ENCODE measurements at regions not wholly inside any gene's neighbourhood (a gene's known extent, or its start where the extent isn't known, plus 50 kb on each side); places are given as distances from the start of the nearest gene placed in this dataset.

GRCh38 chr14:56371737-56372136, 207.9 kb upstream of the TMEM260 start:
- Histone ChIP-seq H3K9me3 (ENCODE audit: control insufficient read depth in 2 of 3, low read length in 3 of 3) (peaks cover 0 to 8% (median 0%) of the 10 kb centered on the region in 3 experiments), H3K27ac (ENCODE audit: low read depth, low read length) (no peak overlapping the region), H3K4me1 (ENCODE audit: control insufficient read depth in 2 of 2, insufficient read depth in 2 of 2, low read length in 2 of 2) (no peaks in the 10 kb centered on the region), H3K27me3 (ENCODE audit: control insufficient read depth in 2 of 2, insufficient read depth in 2 of 2, low read length in 2 of 2) (no peaks in the 10 kb centered on the region), H3K4me3 (ENCODE audit: low read length) (no peak overlapping the region), H3K36me3 (ENCODE audit: control insufficient read depth in 2 of 3, insufficient read depth in 3 of 3, low read length in 3 of 3) (no peaks in the 10 kb centered on the region)
- Mint-ChIP-seq H3K9me3 (peaks cover 19 to 34% (median 22%) of the 10 kb centered on the region in 11 donors), H3K36me3 (peaks cover 3 to 27% (median 18%) of the 10 kb centered on the region in 5 donors), H3K27me3 (peaks cover 0 to 11% (median 0%) of the 10 kb centered on the region in 5 donors), H3K4me3 (no peak overlapping the region), H3K27ac (no peak overlapping the region), H3K4me1 (no peaks in the 10 kb centered on the region)
- DNase-seq (no peak), ATAC-seq (no peak)
- CTCF ChIA-PET, result no interaction called here
- POLR2A ChIA-PET, result no interaction called here
- intact Hi-C loops (cut with micrococcal nuclease), result no loop called here

- DNase-seq, result no peak
- H3K27ac Mint-ChIP-seq, result no peak overlapping the region
- POLR2A ChIA-PET, result no interaction called here
- H3K4me1 ChIP-seq (ENCODE audit: control insufficient read depth in 2 of 2, insufficient read depth in 2 of 2, low read length in 2 of 2), result no peaks in the 10 kb centered on the region
- H3K4me3 ChIP-seq (ENCODE audit: low read length), result no peak overlapping the region
- no peaks in the 10 kb centered on the region for H3K27me3 ChIP-seq (ENCODE audit: control insufficient read depth in 2 of 2, insufficient read depth in 2 of 2, low read length in 2 of 2)
- H3K4me3 Mint-ChIP-seq, result no peak overlapping the region
- no peaks in the 10 kb centered on the region for H3K4me1 Mint-ChIP-seq
- no peaks in the 10 kb centered on the region for H3K36me3 ChIP-seq (ENCODE audit: control insufficient read depth in 2 of 3, insufficient read depth in 3 of 3, low read length in 3 of 3)
- peaks cover 3 to 27% (median 18%) of the 10 kb centered on the region in 5 donors for H3K36me3 Mint-ChIP-seq
- no peak overlapping the region for H3K27ac ChIP-seq (ENCODE audit: low read depth, low read length)
- intact Hi-C loops (cut with micrococcal nuclease), result no loop called here
- peaks cover 17 to 34% (median 21%) of the 10 kb centered on the region in 11 donors for H3K9me3 Mint-ChIP-seq
- peaks cover 0 to 8% (median 0%) of the 10 kb centered on the region in 3 experiments for H3K9me3 ChIP-seq (ENCODE audit: control insufficient read depth in 2 of 3, low read length in 3 of 3)
- no peak for ATAC-seq
- H3K27me3 Mint-ChIP-seq, result peaks cover 0 to 11% (median 0%) of the 10 kb centered on the region in 5 donors
- CTCF ChIA-PET, result no interaction called here
These were observed 205.2 kb upstream of the TMEM260 start for GRCh38 chr14:56374421-56374820.

GRCh38 chr14:56378046-56378445, 201.6 kb upstream of the TMEM260 start:
- DNase-seq, result no peak
- no peak overlapping the region for H3K27ac ChIP-seq (ENCODE audit: low read depth, low read length)
- no peak for ATAC-seq
- no peaks in the 10 kb centered on the region for H3K4me1 ChIP-seq (ENCODE audit: control insufficient read depth in 2 of 2, insufficient read depth in 2 of 2, low read length in 2 of 2)
- Mint-ChIP-seq H3K27me3 (peaks cover 0 to 12% (median 0%) of the 10 kb centered on the region in 5 donors), H3K4me1 (no peaks in the 10 kb centered on the region), H3K9me3 (peaks cover under 1 to 7% (median 2%) of the 10 kb centered on the region in 11 donors), H3K4me3 (no peak overlapping the region), H3K27ac (no peak overlapping the region), H3K36me3 (peaks cover 0 to 5% (median 1%) of the 10 kb centered on the region in 5 donors)
- peaks cover 0 to 1% (median 0%) of the 10 kb centered on the region in 3 experiments for H3K9me3 ChIP-seq (ENCODE audit: control insufficient read depth in 2 of 3, low read length in 3 of 3)
- H3K4me3 ChIP-seq (ENCODE audit: low read length), result no peak overlapping the region
- intact Hi-C loops (cut with micrococcal nuclease), result no loop called here
- no peaks in the 10 kb centered on the region for H3K27me3 ChIP-seq (ENCODE audit: control insufficient read depth in 2 of 2, insufficient read depth in 2 of 2, low read length in 2 of 2)
- H3K36me3 ChIP-seq (ENCODE audit: control insufficient read depth in 2 of 3, insufficient read depth in 3 of 3, low read length in 3 of 3), result no peaks in the 10 kb centered on the region
- POLR2A ChIA-PET, result no interaction called here
- CTCF ChIA-PET, result no interaction called here

GRCh38 chr14:56378475-56378877, 201.1 kb upstream of the TMEM260 start:
- Histone ChIP-seq H3K4me1 (ENCODE audit: control insufficient read depth in 2 of 2, insufficient read depth in 2 of 2, low read length in 2 of 2) (no peaks in the 10 kb centered on the region), H3K4me3 (ENCODE audit: low read length) (no peak overlapping the region), H3K27me3 (ENCODE audit: control insufficient read depth in 2 of 2, insufficient read depth in 2 of 2, low read length in 2 of 2) (no peaks in the 10 kb centered on the region), H3K9me3 (ENCODE audit: control insufficient read depth in 2 of 3, low read length in 3 of 3) (no peaks in the 10 kb centered on the region), H3K27ac (ENCODE audit: low read depth, low read length) (no peak overlapping the region), H3K36me3 (ENCODE audit: control insufficient read depth in 2 of 3, insufficient read depth in 3 of 3, low read length in 3 of 3) (no peaks in the 10 kb centered on the region)
- DNase-seq, result no peak
- H3K36me3 Mint-ChIP-seq, result peaks cover 0 to 4% (median 0%) of the 10 kb centered on the region in 5 donors
- POLR2A ChIA-PET, result no interaction called here
- H3K9me3 Mint-ChIP-seq, result peaks cover 0 to 8% (median 1%) of the 10 kb centered on the region in 11 donors
- peaks cover 0 to 12% (median 0%) of the 10 kb centered on the region in 5 donors for H3K27me3 Mint-ChIP-seq
- no peak overlapping the region for H3K4me3 Mint-ChIP-seq
- intact Hi-C loops (cut with micrococcal nuclease), result no loop called here
- no peak overlapping the region for H3K27ac Mint-ChIP-seq
- CTCF ChIA-PET, result no interaction called here
- no peaks in the 10 kb centered on the region for H3K4me1 Mint-ChIP-seq
- peak; percentile 55 for ATAC-seq

GRCh38 chr14:56379956-56380355, 199.6 kb upstream of the TMEM260 start:
- Mint-ChIP-seq H3K4me1 (no peaks in the 10 kb centered on the region), H3K4me3 (no peak overlapping the region), H3K27me3 (peaks cover 0 to 12% (median 0%) of the 10 kb centered on the region in 5 donors), H3K9me3 (peaks cover 0 to 19% (median 2%) of the 10 kb centered on the region in 11 donors), H3K27ac (no peak overlapping the region), H3K36me3 (peaks cover 0 to under 1% (median 0%) of the 10 kb centered on the region in 5 donors)
- intact Hi-C loops (cut with micrococcal nuclease), result no loop called here
- Histone ChIP-seq H3K36me3 (ENCODE audit: control insufficient read depth in 2 of 3, insufficient read depth in 3 of 3, low read length in 3 of 3) (no peaks in the 10 kb centered on the region), H3K9me3 (ENCODE audit: control insufficient read depth in 2 of 3, low read length in 3 of 3) (no peaks in the 10 kb centered on the region), H3K27me3 (ENCODE audit: control insufficient read depth in 2 of 2, insufficient read depth in 2 of 2, low read length in 2 of 2) (no peaks in the 10 kb centered on the region), H3K4me3 (ENCODE audit: low read length) (no peak overlapping the region), H3K4me1 (ENCODE audit: control insufficient read depth in 2 of 2, insufficient read depth in 2 of 2, low read length in 2 of 2) (no peaks in the 10 kb centered on the region), H3K27ac (ENCODE audit: low read depth, low read length) (no peak overlapping the region)
- ChIA-PET POLR2A (no interaction called here), CTCF (no interaction called here)
- no peak for DNase-seq
- no peak for ATAC-seq

- ChIA-PET CTCF (no interaction called here), POLR2A (no interaction called here)
- Histone ChIP-seq H3K4me3 (ENCODE audit: low read length) (no peak overlapping the region), H3K27ac (ENCODE audit: low read depth, low read length) (no peak overlapping the region), H3K36me3 (ENCODE audit: control insufficient read depth in 2 of 3, insufficient read depth in 3 of 3, low read length in 3 of 3) (no peaks in the 10 kb centered on the region), H3K27me3 (ENCODE audit: control insufficient read depth in 2 of 2, insufficient read depth in 2 of 2, low read length in 2 of 2) (no peaks in the 10 kb centered on the region), H3K4me1 (ENCODE audit: control insufficient read depth in 2 of 2, insufficient read depth in 2 of 2, low read length in 2 of 2) (no peaks in the 10 kb centered on the region), H3K9me3 (ENCODE audit: control insufficient read depth in 2 of 3, low read length in 3 of 3) (no peaks in the 10 kb centered on the region)
- no peak for ATAC-seq
- H3K27ac Mint-ChIP-seq, result no peak overlapping the region
- H3K9me3 Mint-ChIP-seq, result peaks cover 7 to 44% (median 15%) of the 10 kb centered on the region in 11 donors
- H3K36me3 Mint-ChIP-seq, result peaks cover 0 to 24% (median 13%) of the 10 kb centered on the region in 5 donors
- intact Hi-C loops (cut with micrococcal nuclease), result no loop called here
- DNase-seq, result no peak
- H3K4me1 Mint-ChIP-seq, result no peaks in the 10 kb centered on the region
- no peak overlapping the region for H3K4me3 Mint-ChIP-seq
- peaks cover 0 to 20% (median 6%) of the 10 kb centered on the region in 5 donors for H3K27me3 Mint-ChIP-seq
These were observed 193.6 kb upstream of the TMEM260 start for GRCh38 chr14:56386024-56386423.

- DNase-seq (no peak), ATAC-seq (no peak)
- Mint-ChIP-seq H3K27ac (no peak overlapping the region), H3K4me1 (no peaks in the 10 kb centered on the region), H3K9me3 (peaks cover 3 to 21% (median 9%) of the 10 kb centered on the region in 11 donors), H3K4me3 (no peak overlapping the region), H3K36me3 (peaks cover 0 to 20% (median 12%) of the 10 kb centered on the region in 5 donors), H3K27me3 (peaks cover 0 to 16% (median 5%) of the 10 kb centered on the region in 5 donors)
- Histone ChIP-seq H3K27me3 (ENCODE audit: control insufficient read depth in 2 of 2, insufficient read depth in 2 of 2, low read length in 2 of 2) (no peaks in the 10 kb centered on the region), H3K9me3 (ENCODE audit: control insufficient read depth in 2 of 3, low read length in 3 of 3) (no peaks in the 10 kb centered on the region), H3K4me1 (ENCODE audit: control insufficient read depth in 2 of 2, insufficient read depth in 2 of 2, low read length in 2 of 2) (no peaks in the 10 kb centered on the region), H3K4me3 (ENCODE audit: low read length) (no peak overlapping the region), H3K36me3 (ENCODE audit: control insufficient read depth in 2 of 3, insufficient read depth in 3 of 3, low read length in 3 of 3) (no peaks in the 10 kb centered on the region), H3K27ac (ENCODE audit: low read depth, low read length) (no peak overlapping the region)
- CTCF ChIA-PET, result no interaction called here
- intact Hi-C loops (cut with micrococcal nuclease), result no loop called here
- POLR2A ChIA-PET, result no interaction called here
These were observed 188.7 kb upstream of the TMEM260 start for GRCh38 chr14:56390859-56391258.
